ENCODE measurements at regions not wholly inside any gene's neighbourhood (a gene's known extent, or its start where the extent isn't known, plus 50 kb on each side); places are given as distances from the start of the nearest gene placed in this dataset.

- no peak for TF ChIP-seq EZH2phosphoT487 (IDR thresholded peaks at IDR 0.05; ENCODE audit: borderline replicate concordance, low read length)
- TF ChIP-seq, protein P1, sequence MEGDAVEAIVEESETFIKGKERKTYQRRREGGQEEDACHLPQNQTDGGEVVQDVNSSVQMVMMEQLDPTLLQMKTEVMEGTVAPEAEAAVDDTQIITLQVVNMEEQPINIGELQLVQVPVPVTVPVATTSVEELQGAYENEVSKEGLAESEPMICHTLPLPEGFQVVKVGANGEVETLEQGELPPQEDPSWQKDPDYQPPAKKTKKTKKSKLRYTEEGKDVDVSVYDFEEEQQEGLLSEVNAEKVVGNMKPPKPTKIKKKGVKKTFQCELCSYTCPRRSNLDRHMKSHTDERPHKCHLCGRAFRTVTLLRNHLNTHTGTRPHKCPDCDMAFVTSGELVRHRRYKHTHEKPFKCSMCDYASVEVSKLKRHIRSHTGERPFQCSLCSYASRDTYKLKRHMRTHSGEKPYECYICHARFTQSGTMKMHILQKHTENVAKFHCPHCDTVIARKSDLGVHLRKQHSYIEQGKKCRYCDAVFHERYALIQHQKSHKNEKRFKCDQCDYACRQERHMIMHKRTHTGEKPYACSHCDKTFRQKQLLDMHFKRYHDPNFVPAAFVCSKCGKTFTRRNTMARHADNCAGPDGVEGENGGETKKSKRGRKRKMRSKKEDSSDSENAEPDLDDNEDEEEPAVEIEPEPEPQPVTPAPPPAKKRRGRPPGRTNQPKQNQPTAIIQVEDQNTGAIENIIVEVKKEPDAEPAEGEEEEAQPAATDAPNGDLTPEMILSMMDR (IDR thresholded peaks at IDR 0.05; ENCODE audit: low read depth, low read length, poor library complexity, severe bottlenecking), result no peak
- H3K27ac ChIP-seq (ENCODE audit: low read depth, low read length), result no peak overlapping the region
- H3K4me2 ChIP-seq (ENCODE audit: low read length), result no peak overlapping the region
Measured at GRCh38 chr3:153829606-153830170, 291.5 kb upstream of the ARHGEF26 start.

GRCh38 chr3:153830552-153830951 lies 290.6 kb upstream of the ARHGEF26 start:
- Histone ChIP-seq H3F3A (ENCODE audit: control insufficient read depth, insufficient read depth) (no peaks in the 10 kb centered on the region), H4K20me1 (ENCODE audit: control insufficient read depth, insufficient read depth, low read depth, low read length) (no peaks in the 10 kb centered on the region), H3K27me3 (ENCODE audit: control insufficient read depth, low read length) (no peaks in the 10 kb centered on the region), H3K9me2 (replicated peaks; ENCODE audit: control insufficient read depth, low read length) (no peaks in the 10 kb centered on the region), H3K4me2 (ENCODE audit: low read length) (no peak overlapping the region), H3K27ac (ENCODE audit: low read depth, low read length) (no peak overlapping the region), H3K4me3 (ENCODE audit: low read length) (no peak overlapping the region), H3K79me2 (ENCODE audit: control insufficient read depth, low read length) (no peaks in the 10 kb centered on the region), H3K9me3 (ENCODE audit: control insufficient read depth, insufficient read depth, low read length) (no peaks in the 10 kb centered on the region), H3K4me1 (ENCODE audit: control insufficient read depth, low read length) (no peaks in the 10 kb centered on the region), H3K36me3 (ENCODE audit: control insufficient read depth, low read length) (no peaks in the 10 kb centered on the region)
- TF ChIP-seq EZH2phosphoT487 (IDR thresholded peaks at IDR 0.05; ENCODE audit: borderline replicate concordance, low read length), result no peak
- TF ChIP-seq, protein P1 (IDR thresholded peaks at IDR 0.05; ENCODE audit: low read depth, low read length, poor library complexity, severe bottlenecking), result no peak

More at GRCh38 chr3:153829606-153830170, 291.5 kb upstream of the ARHGEF26 start:
- Histone ChIP-seq H3K4me1 (ENCODE audit: control insufficient read depth, low read length) (no peaks in the 10 kb centered on the region), H3K36me3 (ENCODE audit: control insufficient read depth, low read length) (no peaks in the 10 kb centered on the region), H3K79me2 (ENCODE audit: control insufficient read depth, low read length) (no peaks in the 10 kb centered on the region), H3F3A (ENCODE audit: control insufficient read depth, insufficient read depth) (no peaks in the 10 kb centered on the region), H4K20me1 (ENCODE audit: control insufficient read depth, insufficient read depth, low read depth, low read length) (no peaks in the 10 kb centered on the region), H3K4me3 (ENCODE audit: low read length) (no peak overlapping the region), H3K27me3 (ENCODE audit: control insufficient read depth, low read length) (no peaks in the 10 kb centered on the region), H3K9me3 (ENCODE audit: control insufficient read depth, insufficient read depth, low read length) (no peaks in the 10 kb centered on the region), H3K9me2 (replicated peaks; ENCODE audit: control insufficient read depth, low read length) (no peaks in the 10 kb centered on the region)

- Histone ChIP-seq H3F3A (ENCODE audit: control insufficient read depth, insufficient read depth) (no peaks in the 10 kb centered on the region), H3K4me2 (ENCODE audit: low read length) (no peak overlapping the region), H3K9me3 (ENCODE audit: control insufficient read depth, insufficient read depth, low read length) (no peaks in the 10 kb centered on the region), H3K4me1 (ENCODE audit: control insufficient read depth, low read length) (no peaks in the 10 kb centered on the region), H3K4me3 (ENCODE audit: low read length) (no peak overlapping the region), H3K36me3 (ENCODE audit: control insufficient read depth, low read length) (no peaks in the 10 kb centered on the region), H4K20me1 (ENCODE audit: control insufficient read depth, insufficient read depth, low read depth, low read length) (no peaks in the 10 kb centered on the region), H3K9me2 (replicated peaks; ENCODE audit: control insufficient read depth, low read length) (no peaks in the 10 kb centered on the region), H3K79me2 (ENCODE audit: control insufficient read depth, low read length) (no peaks in the 10 kb centered on the region), H3K27ac (ENCODE audit: low read depth, low read length) (no peak overlapping the region), H3K27me3 (ENCODE audit: control insufficient read depth, low read length) (no peaks in the 10 kb centered on the region)
- TF ChIP-seq, protein P1 (IDR thresholded peaks at IDR 0.05; ENCODE audit: low read depth, low read length, poor library complexity, severe bottlenecking), result peak; percentile 31
- TF ChIP-seq EZH2phosphoT487 (IDR thresholded peaks at IDR 0.05; ENCODE audit: borderline replicate concordance, low read length), result no peak
Measured at GRCh38 chr3:153835540-153835939, 285.6 kb upstream of the ARHGEF26 start.
